ENCODE measurements at regions not wholly inside any gene's neighbourhood (a gene's known extent, or its start where the extent isn't known, plus 50 kb on each side); places are given as distances from the start of the nearest gene placed in this dataset.

- TF ChIP-seq BCL6B (tag by site-specific recombination; IDR thresholded peaks at IDR 0.05) (no peak), PBX3 (CRISPR knock-in tag; IDR thresholded peaks at IDR 0.05) (no peak), ZNF837 (tag by site-specific recombination; IDR thresholded peaks at IDR 0.05) (no peak)
Observed at GRCh38 chr21:39051588-39051949, 131.7 kb downstream of the PSMG1 start (continued).

- CTCF ChIA-PET, result interaction anchor here (0.9 kb wide), 1 partner anchor 13 kb away, joined by 3 read pairs; no protein-coding TSS in a partner anchor
- Histone ChIP-seq H3K27ac (ENCODE audit: extremely low read depth, low read depth, low read length) (no peak overlapping the region), H3K4me1 (ENCODE audit: control insufficient read depth, insufficient read depth, low read length) (no peaks in the 10 kb centered on the region), H3K4me3 (ENCODE audit: low read depth, low read length) (no peak overlapping the region), H3K9me3 (ENCODE audit: control insufficient read depth, insufficient read depth, low read depth, low read length) (no peaks in the 10 kb centered on the region), H3K36me3 (ENCODE audit: control insufficient read depth in 2 of 2, insufficient read depth in 1 of 2, low read length in 2 of 2) (no peaks in the 10 kb centered on the region)
- TF ChIP-seq ZNF280C (tag by site-specific recombination; IDR thresholded peaks at IDR 0.05), result no peak
- no peak for TF ChIP-seq ZBTB20 (tag by site-specific recombination; IDR thresholded peaks at IDR 0.05)
- TF ChIP-seq ZBTB7A (tag by site-specific recombination; IDR thresholded peaks at IDR 0.05; ENCODE audit: low read depth), result no peak
- TF ChIP-seq ZNF585B (tag by site-specific recombination; IDR thresholded peaks at IDR 0.05), result no peak
- no peak for TF ChIP-seq ZBTB1 (tag by site-specific recombination; IDR thresholded peaks at IDR 0.05)
- no peak for TF ChIP-seq PBX3 (CRISPR knock-in tag; IDR thresholded peaks at IDR 0.05)
- POLR2A ChIA-PET, result no interaction called here
Observed at GRCh38 chr21:39050841-39051587, 132.2 kb downstream of the PSMG1 start.

GRCh38 chr21:39048574-39048973 lies 134.7 kb downstream of the PSMG1 start:
- no peak for TF ChIP-seq ZNF792 (tag by site-specific recombination; IDR thresholded peaks at IDR 0.05)
- TF ChIP-seq SALL2 (tag by site-specific recombination; IDR thresholded peaks at IDR 0.05; ENCODE audit: borderline replicate concordance), result no peak
- TF ChIP-seq GLIS1 (tag by site-specific recombination; IDR thresholded peaks at IDR 0.05), result no peak
- 0 out of 2 replicates have a peak, but pooled peaks have one; percentile 43 for TF ChIP-seq ZNF146 (tag by site-specific recombination; IDR thresholded peaks at IDR 0.05)
- CTCF ChIA-PET, result interaction anchor here (1.7 kb wide), 1 partner anchor 11 kb away, joined by 7 read pairs; no protein-coding TSS in a partner anchor

GRCh38 chr21:39048064-39048463 lies 135.2 kb downstream of the PSMG1 start:
- CTCF ChIA-PET, result interaction anchor here (1.7 kb wide), 1 partner anchor 10 kb away, joined by 7 read pairs; no protein-coding TSS in a partner anchor
- H3K36me3 ChIP-seq (ENCODE audit: control insufficient read depth in 2 of 2, insufficient read depth in 1 of 2, low read length in 2 of 2), result no peaks in the 10 kb centered on the region
- H3K4me3 ChIP-seq (ENCODE audit: low read depth, low read length), result no peak overlapping the region
- no peaks in the 10 kb centered on the region for H3K9me3 ChIP-seq (ENCODE audit: control insufficient read depth, insufficient read depth, low read depth, low read length)
- POLR2A ChIA-PET, result no interaction called here
- H3K27ac ChIP-seq (ENCODE audit: extremely low read depth, low read depth, low read length), result no peak overlapping the region
- H3K4me1 ChIP-seq (ENCODE audit: control insufficient read depth, insufficient read depth, low read length), result no peaks in the 10 kb centered on the region
- TF ChIP-seq OSR2 (tag by site-specific recombination; IDR thresholded peaks at IDR 0.05) (0 out of 2 replicates have a peak, but pooled peaks have one; percentile 8), PRDM2 (tag by site-specific recombination; IDR thresholded peaks at IDR 0.05; ENCODE audit: borderline replicate concordance) (no peak), ZBTB1 (tag by site-specific recombination; IDR thresholded peaks at IDR 0.05) (no peak)

More at GRCh38 chr21:39048574-39048973, 134.7 kb downstream of the PSMG1 start:
- Histone ChIP-seq H3K9me3 (ENCODE audit: control insufficient read depth, insufficient read depth, low read depth, low read length) (no peaks in the 10 kb centered on the region), H3K27ac (ENCODE audit: extremely low read depth, low read depth, low read length) (no peak overlapping the region), H3K4me3 (ENCODE audit: low read depth, low read length) (no peak overlapping the region), H3K4me1 (ENCODE audit: control insufficient read depth, insufficient read depth, low read length) (no peaks in the 10 kb centered on the region), H3K36me3 (ENCODE audit: control insufficient read depth in 2 of 2, insufficient read depth in 1 of 2, low read length in 2 of 2) (no peaks in the 10 kb centered on the region)
- POLR2A ChIA-PET, result no interaction called here
